ENCODE measurements at regions not wholly inside any gene's neighbourhood (a gene's known extent, or its start where the extent isn't known, plus 50 kb on each side); places are given as distances from the start of the nearest gene placed in this dataset.

DNA sequence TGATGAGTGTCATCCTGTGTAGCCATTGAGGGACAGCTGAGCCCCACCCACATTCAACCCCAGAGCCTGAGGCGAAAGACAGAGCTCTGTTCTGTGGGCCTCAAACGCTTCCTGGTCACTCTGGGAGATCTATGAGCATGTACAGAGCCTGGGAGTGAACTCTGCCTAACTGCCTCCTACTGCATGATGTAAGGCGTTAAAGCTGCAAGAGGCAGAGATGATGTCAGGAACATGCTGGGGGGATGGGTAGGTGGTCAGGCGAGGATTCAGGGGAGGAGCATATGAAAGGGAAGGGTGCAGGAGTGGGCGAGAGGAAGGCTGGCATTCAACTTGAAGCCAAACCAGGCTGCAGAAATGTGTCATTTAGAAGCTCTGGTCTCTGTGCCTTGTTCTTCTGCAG, 181.0 kb downstream of the TFCP2L1 start:
- no peak for TF ChIP-seq POLR2A (IDR thresholded peaks at IDR 0.05)
- TF ChIP-seq CTCF (IDR thresholded peaks at IDR 0.05), result no peak
